AG04449 (cell line): ENCODE measurements at regions not wholly inside any gene's neighbourhood (a gene's known extent, or its start where the extent isn't known, plus 50 kb on each side); places are given as distances from the start of the nearest gene placed in this dataset.

ENCODE experiments used
- CTCF ChIA-PET: fragments of 350-600 bp; formaldehyde crosslinking; extraction: SDS; loops from one replicate; lab custom pipeline; 2021; ENCODE audit warnings: antibody characterized with exemption; lab: Yijun Ruan, JAX
- POLR2A ChIA-PET: fragments of 400-600, 350-600 bp; formaldehyde crosslinking; extraction: SDS; loops from one replicate; lab custom pipeline; 2020; ENCODE audit warnings: antibody characterized with exemption, inconsistent platforms; lab: Yijun Ruan, JAX
- DNase-seq: peaks from one replicate; pipeline ENCODE4 v3.0.0-alpha.2; 2010; ENCODE audit warnings: low read depth, low spot score
- H3K4me3 ChIP-seq: 2 replicates; pipeline ENCODE4 v1.5.1; 2011; ENCODE audit warnings: low read depth, mild to moderate bottlenecking, control low read depth, low read length
- TF ChIP-seq, protein P1 (sequence below): IDR thresholded peaks from one replicate; pipeline ENCODE4 v1.5.1; 2011; ENCODE audit warnings: mild to moderate bottlenecking, moderate library complexity, low read length, control low read depth, inconsistent platforms; ENCODE audit not compliant: insufficient read depth; ENCODE audit errors: missing control alignments

DNA sequence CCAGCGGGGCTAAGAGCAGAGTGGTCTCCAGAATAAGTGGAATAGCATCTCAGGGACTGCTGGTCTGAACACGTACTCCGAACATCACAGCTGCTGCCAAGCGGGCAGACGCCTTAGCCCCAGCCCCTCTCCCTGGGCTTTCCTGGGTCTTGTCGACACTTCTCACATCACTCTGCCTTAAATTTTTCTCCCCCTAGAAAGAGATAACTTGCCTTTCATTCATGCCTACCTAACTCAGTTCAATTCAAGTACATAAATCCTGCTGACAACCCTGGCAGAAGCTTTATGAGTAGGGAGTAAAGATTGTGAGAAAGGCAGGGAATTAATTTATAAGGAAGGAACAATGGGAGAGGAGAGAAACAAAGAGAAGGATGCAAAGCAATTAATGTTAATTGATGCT is 202.9 kb upstream of the TNP1 start:
- POLR2A ChIA-PET: interaction anchor here (1.0 kb wide), 1 partner anchor 43 kb away, joined by 4 read pairs; no protein-coding TSS in a partner anchor
- H3K4me3 ChIP-seq: no peak overlapping the region
- DNase-seq: no peak
- CTCF ChIA-PET: interaction anchor here (1.6 kb wide), 1 partner anchor 11 kb away, joined by 3 read pairs; no protein-coding TSS in a partner anchor
- TF ChIP-seq, protein P1, sequence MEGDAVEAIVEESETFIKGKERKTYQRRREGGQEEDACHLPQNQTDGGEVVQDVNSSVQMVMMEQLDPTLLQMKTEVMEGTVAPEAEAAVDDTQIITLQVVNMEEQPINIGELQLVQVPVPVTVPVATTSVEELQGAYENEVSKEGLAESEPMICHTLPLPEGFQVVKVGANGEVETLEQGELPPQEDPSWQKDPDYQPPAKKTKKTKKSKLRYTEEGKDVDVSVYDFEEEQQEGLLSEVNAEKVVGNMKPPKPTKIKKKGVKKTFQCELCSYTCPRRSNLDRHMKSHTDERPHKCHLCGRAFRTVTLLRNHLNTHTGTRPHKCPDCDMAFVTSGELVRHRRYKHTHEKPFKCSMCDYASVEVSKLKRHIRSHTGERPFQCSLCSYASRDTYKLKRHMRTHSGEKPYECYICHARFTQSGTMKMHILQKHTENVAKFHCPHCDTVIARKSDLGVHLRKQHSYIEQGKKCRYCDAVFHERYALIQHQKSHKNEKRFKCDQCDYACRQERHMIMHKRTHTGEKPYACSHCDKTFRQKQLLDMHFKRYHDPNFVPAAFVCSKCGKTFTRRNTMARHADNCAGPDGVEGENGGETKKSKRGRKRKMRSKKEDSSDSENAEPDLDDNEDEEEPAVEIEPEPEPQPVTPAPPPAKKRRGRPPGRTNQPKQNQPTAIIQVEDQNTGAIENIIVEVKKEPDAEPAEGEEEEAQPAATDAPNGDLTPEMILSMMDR: no peak

DNA sequence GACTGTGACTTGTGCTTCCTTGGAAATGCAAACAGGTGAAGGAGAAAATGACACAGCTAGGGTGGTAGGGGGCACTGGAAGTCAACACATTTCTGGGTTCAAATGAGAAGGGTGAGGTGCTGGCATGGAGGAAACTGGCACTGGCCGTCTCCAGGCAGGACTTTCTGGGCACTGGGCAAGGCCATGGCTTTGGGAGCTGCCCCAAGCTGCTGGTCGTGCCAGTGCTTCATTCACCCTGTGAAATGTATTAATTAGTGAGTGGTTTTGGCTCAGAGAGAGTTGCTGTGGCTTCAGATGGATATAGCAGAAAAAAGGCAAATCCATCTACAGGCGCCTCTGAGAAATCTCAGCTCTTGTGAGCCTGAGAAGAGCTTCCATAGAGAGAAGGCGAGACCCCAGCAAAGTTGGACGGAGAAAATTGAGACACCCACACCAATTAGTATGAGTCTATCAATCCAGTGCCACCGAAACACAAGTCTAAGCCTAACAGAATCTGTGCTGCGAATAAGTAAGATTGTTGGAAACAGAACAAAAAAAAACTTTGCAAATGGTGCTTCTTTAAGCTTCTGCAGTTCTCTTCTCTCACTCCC is 202.1 kb upstream of the TNP1 start:
- DNase-seq: no peak
- POLR2A ChIA-PET: interaction anchor here (1.0 kb wide), 1 partner anchor 43 kb away, joined by 4 read pairs; no protein-coding TSS in a partner anchor
- CTCF ChIA-PET: interaction anchor here (1.5 to 1.6 kb wide), 2 partner anchors 12 to 380 kb away, joined by 3 read pairs; no protein-coding TSS in a partner anchor
- TF ChIP-seq, protein P1: no peak
- no peak overlapping the region for H3K4me3 ChIP-seq

DNA sequence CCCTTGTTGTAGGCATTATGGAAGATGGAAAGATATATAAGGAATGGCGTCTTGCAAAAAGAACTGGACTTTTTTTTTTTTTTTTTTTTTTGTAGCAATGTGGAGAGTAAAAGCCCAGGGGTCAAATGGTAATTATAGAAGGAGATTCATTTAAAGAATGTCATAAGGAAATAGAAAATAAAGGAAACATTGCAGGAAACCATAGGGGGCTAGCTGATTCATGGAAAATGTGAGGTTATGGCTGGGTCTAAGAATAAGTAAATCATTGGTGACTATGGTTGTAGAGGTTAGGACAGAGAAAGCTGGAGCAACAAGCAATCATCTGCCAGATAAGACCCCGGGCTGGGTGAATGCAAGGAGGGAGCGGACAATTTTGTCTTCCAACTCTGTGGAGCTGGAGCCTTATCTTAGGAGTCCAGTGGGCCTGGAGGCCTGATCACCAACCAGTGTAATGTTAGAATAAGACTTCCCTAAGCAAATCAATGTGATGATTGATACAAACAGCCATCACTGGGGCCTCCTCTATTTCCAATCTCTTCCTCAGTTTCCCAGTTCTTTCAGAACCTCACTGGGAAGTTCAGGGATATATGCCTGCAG is 201.2 kb upstream of the TNP1 start:
- H3K4me3 ChIP-seq: no peak overlapping the region
- TF ChIP-seq, protein P1: no peak
- ChIA-PET POLR2A (no interaction called here), CTCF (interaction anchor here (0.7 to 1.5 kb wide), 2 partner anchors 15 to 379 kb away, joined by 3 read pairs; no protein-coding TSS in a partner anchor)
- no peak for DNase-seq

DNA sequence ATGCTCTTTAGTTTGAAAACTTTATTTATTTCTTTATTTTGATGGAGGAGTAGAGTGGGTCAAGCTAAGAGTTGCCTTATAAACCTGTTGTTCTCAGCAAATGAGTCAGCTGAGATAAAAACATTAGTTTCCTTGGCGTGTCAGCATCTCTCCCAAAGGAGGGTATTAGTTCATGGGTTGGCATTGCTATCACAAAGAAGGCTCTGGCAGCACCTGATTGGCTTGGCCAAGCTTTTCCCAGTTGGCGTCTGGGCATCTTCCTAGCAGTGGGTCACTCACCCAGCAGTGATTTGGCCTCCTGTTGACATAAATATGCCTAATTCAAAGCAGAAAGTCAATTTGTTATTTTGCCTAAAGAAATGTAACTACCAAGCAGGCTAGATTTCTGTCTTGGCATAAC is 200.7 kb upstream of the TNP1 start:
- no peak overlapping the region for H3K4me3 ChIP-seq
- TF ChIP-seq, protein P1: no peak
- CTCF ChIA-PET: no interaction called here
- POLR2A ChIA-PET: no interaction called here
- DNase-seq: no peak

DNA sequence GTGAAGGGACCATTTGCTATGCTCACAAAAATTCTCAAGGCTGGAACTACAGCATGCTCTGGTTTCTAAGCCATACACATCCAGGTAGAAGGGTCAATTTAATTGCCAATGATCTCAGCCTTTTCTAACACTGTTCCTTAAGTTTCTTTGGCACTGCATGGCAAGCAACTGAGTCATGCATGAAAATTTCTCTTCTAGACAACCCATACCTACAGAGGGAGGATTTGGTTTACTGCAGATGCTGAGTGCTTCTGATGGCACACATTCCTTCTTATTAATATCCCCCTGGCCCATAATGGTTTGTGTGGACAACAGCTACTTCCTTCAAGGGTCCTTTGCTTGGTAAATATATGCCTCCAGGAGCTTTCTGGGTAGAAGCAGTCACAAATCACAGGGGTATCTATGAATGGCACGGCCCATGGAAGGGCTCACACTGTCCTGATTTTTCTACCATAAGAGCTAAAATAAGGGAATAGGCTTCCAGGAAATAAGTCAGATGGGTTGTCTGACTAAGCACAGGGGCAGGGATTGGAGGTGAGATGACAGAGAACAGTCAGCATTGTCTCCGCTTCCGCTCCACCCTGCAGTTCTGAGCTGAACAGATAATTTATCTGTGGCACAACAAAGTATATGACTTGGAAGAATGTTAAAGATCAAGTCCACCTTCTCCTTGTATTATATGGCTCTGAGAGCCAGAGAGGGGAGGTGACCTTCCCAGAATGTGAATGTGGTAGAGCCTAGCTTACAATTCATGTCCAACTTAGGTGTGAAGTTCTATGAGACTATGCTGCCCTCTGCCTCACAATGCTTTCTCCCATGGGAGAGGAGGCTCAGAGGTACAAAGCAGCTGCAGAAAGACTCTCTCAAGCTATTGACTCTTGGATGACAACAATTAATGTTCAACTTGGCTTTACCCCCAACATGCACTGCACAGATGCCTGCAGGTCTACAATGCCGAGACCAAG is 199.2 kb upstream of the TNP1 start:
- H3K4me3 ChIP-seq: no peak overlapping the region
- POLR2A ChIA-PET: no interaction called here
- TF ChIP-seq, protein P1: no peak
- no peak for DNase-seq
- CTCF ChIA-PET: interaction anchor here (1.4 kb wide), 1 partner anchor 48 kb away, joined by 3 read pairs; no protein-coding TSS in a partner anchor
